OCI-LY1 (cell line): ENCODE measurements at regions not wholly inside any gene's neighbourhood (a gene's known extent, or its start where the extent isn't known, plus 50 kb on each side); places are given as distances from the start of the nearest gene placed in this dataset.

Experiments used
- H2AFZ ChIP-seq: fragments of 200-600 bp; sonication (generic), shearing (Covaris generic); 2 replicates; pipeline ENCODE4 v1.6.0; 2014; ENCODE audit warnings: antibody characterized with exemption, mild to moderate bottlenecking, low read length
- H3F3A ChIP-seq: fragments of 200-600 bp; sonication (generic), shearing (Covaris generic); 2 replicates; pipeline ENCODE4 v1.6.0; 2014; ENCODE audit warnings: mild to moderate bottlenecking, antibody characterized with exemption, low read length, moderate library complexity; ENCODE audit not compliant: insufficient read depth
- H3K27ac ChIP-seq: fragments of 200-600 bp; sonication (generic); 2 replicates; pipeline ENCODE4 v1.5.1; 2014; ENCODE audit warnings: low read length, mixed run types, mild to moderate bottlenecking, low read depth; ENCODE audit not compliant: poor library complexity, severe bottlenecking
- H3K27me3 ChIP-seq: fragments of 200-600 bp; sonication (generic); 2 replicates; pipeline ENCODE4 v1.6.0; 2014; ENCODE audit warnings: antibody characterized with exemption, mild to moderate bottlenecking, low read length, moderate library complexity; ENCODE audit not compliant: insufficient read depth
- H3K36me3 ChIP-seq: fragments of 200-600 bp; sonication (generic); 2 replicates; pipeline ENCODE4 v1.6.1; 2014; ENCODE audit warnings: mild to moderate bottlenecking, antibody characterized with exemption, low read length, moderate library complexity, mixed read lengths; ENCODE audit not compliant: insufficient read depth
- H3K4me1 ChIP-seq: fragments of 200-600 bp; sonication (generic); 2 replicates; pipeline ENCODE4 v1.5.1; 2014; ENCODE audit warnings: mild to moderate bottlenecking, low read length, moderate library complexity; ENCODE audit not compliant: insufficient read depth, severe bottlenecking
- H3K4me2 ChIP-seq: fragments of 200-600 bp; sonication (generic), shearing (Covaris generic); 2 replicates; pipeline ENCODE4 v1.6.1; 2014; ENCODE audit warnings: low read length
- H3K4me3 ChIP-seq: fragments of 200-600 bp; sonication (generic); 2 replicates; pipeline ENCODE4 v1.5.1; 2014; ENCODE audit warnings: low read length, low read depth, mild to moderate bottlenecking, mixed read lengths; ENCODE audit not compliant: poor library complexity, severe bottlenecking
- H3K79me2 ChIP-seq: fragments of 200-600 bp; shearing (Covaris generic); 2 replicates; pipeline ENCODE4 v1.6.1; 2016; ENCODE audit warnings: mixed run types, low read length, mixed read lengths; ENCODE audit not compliant: insufficient read depth
- H3K9ac ChIP-seq: fragments of 200-600 bp; sonication (generic), shearing (Covaris generic); 2 replicates; pipeline ENCODE4 v1.6.1; 2014; ENCODE audit warnings: mild to moderate bottlenecking, low read length, mixed read lengths
- H3K9me2 ChIP-seq: fragments of 200-600 bp; sonication (generic), shearing (Covaris generic); 2 replicates; pipeline ENCODE4 v1.6.1; 2014; ENCODE audit warnings: low read depth, mild to moderate bottlenecking, low read length, mixed read lengths
- H3K9me3 ChIP-seq: fragments of 200-600 bp; shearing (Covaris generic); 2 replicates; pipeline ENCODE4 v1.6.1; 2014; ENCODE audit warnings: low read length, mixed read lengths
- H4K20me1 ChIP-seq: fragments of 200-600 bp; sonication (generic), shearing (Covaris generic); 2 replicates; pipeline ENCODE4 v1.6.0; 2016; ENCODE audit warnings: mild to moderate bottlenecking, low read length; ENCODE audit not compliant: insufficient read depth
- EZH2 ChIP-seq: fragments of 200-600 bp; sonication (generic), shearing (Covaris generic); IDR thresholded peaks from 2 replicates; pipeline ENCODE4 v1.8.0; 2017; ENCODE audit warnings: borderline replicate concordance, mixed run types, mild to moderate bottlenecking, antibody characterized with exemption, low read length, moderate library complexity, mixed read lengths
- TF ChIP-seq, protein P1 (sequence below): fragments of 200-600 bp; sonication (generic), shearing (Covaris generic); IDR thresholded peaks from 2 replicates; pipeline ENCODE4 v1.5.1; 2017; ENCODE audit warnings: mild to moderate bottlenecking, antibody characterized with exemption, low read length, moderate library complexity, mixed read lengths

DNA sequence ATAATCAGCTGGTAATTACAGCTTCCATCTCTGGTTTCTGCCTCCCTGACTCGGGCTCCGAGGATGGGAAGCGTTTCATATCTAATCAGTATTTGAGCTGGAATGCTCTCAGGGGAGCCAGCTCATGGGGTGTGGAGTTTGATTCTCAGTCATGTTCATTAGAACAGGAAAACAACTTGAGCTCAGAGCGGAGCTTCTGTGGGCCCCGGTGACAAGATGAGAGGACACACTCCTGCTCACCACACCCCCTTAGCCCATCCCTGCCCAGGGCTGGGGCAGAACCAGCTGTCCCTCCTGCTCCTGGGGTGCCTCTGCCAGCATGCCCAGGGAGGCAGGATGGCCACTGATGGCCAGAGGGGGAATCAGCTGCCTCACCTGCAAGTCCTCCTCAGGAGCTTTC is 726.0 kb downstream of the PTPRU start:
- Histone ChIP-seq H3K9me2 (no peaks in the 10 kb centered on the region), H4K20me1 (no peaks in the 10 kb centered on the region), H3K79me2 (no peaks in the 10 kb centered on the region), H3K9me3 (no peaks in the 10 kb centered on the region), H3F3A (no peaks in the 10 kb centered on the region), H2AFZ (no peak overlapping the region), H3K36me3 (no peaks in the 10 kb centered on the region), H3K4me3 (no peak overlapping the region), H3K9ac (no peak overlapping the region), H3K4me2 (no peak overlapping the region), H3K27me3 (no peaks in the 10 kb centered on the region), H3K4me1 (no peaks in the 10 kb centered on the region), H3K27ac (no peak overlapping the region)
- no peak for TF ChIP-seq EZH2
- TF ChIP-seq, protein P1, sequence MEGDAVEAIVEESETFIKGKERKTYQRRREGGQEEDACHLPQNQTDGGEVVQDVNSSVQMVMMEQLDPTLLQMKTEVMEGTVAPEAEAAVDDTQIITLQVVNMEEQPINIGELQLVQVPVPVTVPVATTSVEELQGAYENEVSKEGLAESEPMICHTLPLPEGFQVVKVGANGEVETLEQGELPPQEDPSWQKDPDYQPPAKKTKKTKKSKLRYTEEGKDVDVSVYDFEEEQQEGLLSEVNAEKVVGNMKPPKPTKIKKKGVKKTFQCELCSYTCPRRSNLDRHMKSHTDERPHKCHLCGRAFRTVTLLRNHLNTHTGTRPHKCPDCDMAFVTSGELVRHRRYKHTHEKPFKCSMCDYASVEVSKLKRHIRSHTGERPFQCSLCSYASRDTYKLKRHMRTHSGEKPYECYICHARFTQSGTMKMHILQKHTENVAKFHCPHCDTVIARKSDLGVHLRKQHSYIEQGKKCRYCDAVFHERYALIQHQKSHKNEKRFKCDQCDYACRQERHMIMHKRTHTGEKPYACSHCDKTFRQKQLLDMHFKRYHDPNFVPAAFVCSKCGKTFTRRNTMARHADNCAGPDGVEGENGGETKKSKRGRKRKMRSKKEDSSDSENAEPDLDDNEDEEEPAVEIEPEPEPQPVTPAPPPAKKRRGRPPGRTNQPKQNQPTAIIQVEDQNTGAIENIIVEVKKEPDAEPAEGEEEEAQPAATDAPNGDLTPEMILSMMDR, result no peak

DNA sequence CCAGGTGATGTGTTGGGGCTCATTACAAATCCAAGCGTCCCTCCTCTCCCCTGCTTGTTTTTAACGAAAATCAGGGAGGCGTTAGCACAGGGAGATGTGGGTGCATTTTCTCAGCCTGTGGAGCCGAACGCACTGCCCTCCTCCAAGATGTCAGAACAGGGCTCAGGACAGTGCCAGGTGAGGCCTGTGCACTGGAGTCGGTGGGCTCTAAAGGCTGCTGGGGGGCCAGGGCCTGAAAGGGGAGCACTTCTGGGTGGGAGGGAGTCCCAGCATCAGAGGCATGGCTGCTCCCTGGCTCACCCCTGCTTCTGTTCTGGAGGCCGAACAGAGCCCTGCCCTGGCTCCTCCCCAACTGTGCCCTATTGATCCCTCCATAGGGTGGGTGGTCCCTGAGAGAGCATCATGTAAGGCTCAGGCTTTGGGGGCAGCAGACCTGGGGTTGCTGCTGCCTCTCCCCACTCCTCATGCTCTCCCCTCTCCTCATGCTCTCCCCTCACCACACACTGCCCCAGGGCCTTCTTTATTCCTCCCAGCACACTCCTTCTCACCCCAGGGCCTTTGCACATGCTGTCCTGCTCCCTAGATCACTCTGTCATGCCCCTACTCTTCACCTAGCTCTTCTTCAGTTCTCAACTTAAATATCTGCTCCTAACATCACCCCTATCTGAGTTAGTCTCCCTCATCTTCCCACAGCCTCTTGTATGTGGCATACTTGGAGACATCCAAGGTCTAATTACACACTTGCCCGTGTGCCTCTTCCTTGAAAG is 725.2 kb downstream of the PTPRU start:
- Histone ChIP-seq H3K4me2 (no peak overlapping the region), H3K27ac (no peak overlapping the region), H2AFZ (no peak overlapping the region), H3K9ac (no peak overlapping the region), H3K9me3 (no peaks in the 10 kb centered on the region), H3K27me3 (no peaks in the 10 kb centered on the region), H3K9me2 (no peaks in the 10 kb centered on the region), H3K36me3 (no peaks in the 10 kb centered on the region), H3F3A (no peaks in the 10 kb centered on the region), H3K4me1 (no peaks in the 10 kb centered on the region), H3K79me2 (no peaks in the 10 kb centered on the region), H3K4me3 (no peak overlapping the region), H4K20me1 (no peaks in the 10 kb centered on the region)
- TF ChIP-seq, protein P1, result no peak
- TF ChIP-seq EZH2, result no peak

DNA sequence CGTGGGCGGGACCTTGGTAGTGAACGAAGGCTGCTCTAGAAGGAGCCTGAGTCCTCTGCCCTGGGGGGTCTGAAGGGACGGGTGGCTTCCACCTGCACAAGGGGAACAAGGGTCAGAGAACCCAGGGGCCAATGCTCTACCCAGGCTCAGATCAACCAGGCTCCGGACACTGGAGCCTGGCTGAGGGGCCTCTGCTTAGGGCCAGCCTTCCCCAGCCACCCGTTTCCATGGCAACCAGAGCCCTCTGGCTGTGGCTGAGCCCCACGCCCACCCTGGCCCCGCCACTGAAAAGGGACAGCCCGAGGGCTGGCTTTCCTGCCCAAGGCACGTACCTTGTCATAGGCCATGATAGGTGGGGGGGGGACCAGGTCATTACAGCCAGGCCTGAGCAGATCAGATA is 724.6 kb downstream of the PTPRU start:
- no peak overlapping the region for H3K9ac ChIP-seq
- H3K27ac ChIP-seq, result no peak overlapping the region
- TF ChIP-seq EZH2, result no peak
- TF ChIP-seq, protein P1, result no peak
- H3K4me1 ChIP-seq, result no peaks in the 10 kb centered on the region
- H3K9me3 ChIP-seq, result no peaks in the 10 kb centered on the region
- no peaks in the 10 kb centered on the region for H3F3A ChIP-seq
- no peaks in the 10 kb centered on the region for H4K20me1 ChIP-seq
- H3K4me3 ChIP-seq, result no peak overlapping the region
- H2AFZ ChIP-seq, result no peak overlapping the region
- H3K27me3 ChIP-seq, result no peaks in the 10 kb centered on the region
- H3K9me2 ChIP-seq, result no peaks in the 10 kb centered on the region
- H3K79me2 ChIP-seq, result no peaks in the 10 kb centered on the region
- no peak overlapping the region for H3K4me2 ChIP-seq
- no peaks in the 10 kb centered on the region for H3K36me3 ChIP-seq
